ENCODE measurements at regions not wholly inside any gene's neighbourhood (a gene's known extent, or its start where the extent isn't known, plus 50 kb on each side); places are given as distances from the start of the nearest gene placed in this dataset.

- TF ChIP-seq CTCF (IDR thresholded peaks at IDR 0.05; ENCODE audit: low read depth, low read length) = no peak
- Histone ChIP-seq H3K27me3 (ENCODE audit: insufficient read depth, low read depth, severe bottlenecking) (no peaks in the 10 kb centered on the region), H3K9me3 (ENCODE audit: severe bottlenecking) (no peaks in the 10 kb centered on the region), H3K4me3 (ENCODE audit: low read depth, low read length) (no peak overlapping the region), H3K27ac (no peak overlapping the region), H3K36me3 (no peaks in the 10 kb centered on the region)
- no peak for DNase-seq
These were observed 281.8 kb upstream of the TCF4 start for GRCh38 chr18:55869556-55870501.

- H3K36me3 ChIP-seq = no peaks in the 10 kb centered on the region
- H3K27ac ChIP-seq = no peak overlapping the region
- TF ChIP-seq CTCF (IDR thresholded peaks at IDR 0.05; ENCODE audit: low read depth, low read length) = no peak
- no peak for DNase-seq
- H3K9me3 ChIP-seq (ENCODE audit: severe bottlenecking) = no peaks in the 10 kb centered on the region
- H3K4me3 ChIP-seq (ENCODE audit: low read depth, low read length) = no peak overlapping the region
- no peaks in the 10 kb centered on the region for H3K27me3 ChIP-seq (ENCODE audit: insufficient read depth, low read depth, severe bottlenecking)
These were observed 280.9 kb upstream of the TCF4 start for GRCh38 chr18:55868909-55869308.

- Histone ChIP-seq H3K36me3 (no peaks in the 10 kb centered on the region), H3K9me3 (ENCODE audit: severe bottlenecking) (no peaks in the 10 kb centered on the region), H3K27me3 (ENCODE audit: insufficient read depth, low read depth, severe bottlenecking) (no peaks in the 10 kb centered on the region), H3K4me3 (ENCODE audit: low read depth, low read length) (no peak overlapping the region), H3K27ac (no peak overlapping the region)
- no peak for TF ChIP-seq CTCF (IDR thresholded peaks at IDR 0.05; ENCODE audit: low read depth, low read length)
- DNase-seq = no peak
These were observed 278.9 kb upstream of the TCF4 start for GRCh38 chr18:55866886-55867285.

- Histone ChIP-seq H3K4me3 (ENCODE audit: low read depth, low read length) (no peak overlapping the region), H3K36me3 (no peaks in the 10 kb centered on the region), H3K9me3 (ENCODE audit: severe bottlenecking) (no peaks in the 10 kb centered on the region), H3K27me3 (ENCODE audit: insufficient read depth, low read depth, severe bottlenecking) (no peaks in the 10 kb centered on the region), H3K27ac (no peak overlapping the region)
- TF ChIP-seq CTCF (IDR thresholded peaks at IDR 0.05; ENCODE audit: low read depth, low read length) = no peak
- DNase-seq = no peak
These were observed 278.0 kb upstream of the TCF4 start for GRCh38 chr18:55866006-55866405.

- Histone ChIP-seq H3K9me3 (ENCODE audit: severe bottlenecking) (no peaks in the 10 kb centered on the region), H3K4me3 (ENCODE audit: low read depth, low read length) (no peak overlapping the region), H3K27me3 (ENCODE audit: insufficient read depth, low read depth, severe bottlenecking) (no peaks in the 10 kb centered on the region), H3K36me3 (no peaks in the 10 kb centered on the region), H3K27ac (no peak overlapping the region)
- no peak for DNase-seq
- no peak for TF ChIP-seq CTCF (IDR thresholded peaks at IDR 0.05; ENCODE audit: low read depth, low read length)
These were observed 276.3 kb upstream of the TCF4 start for GRCh38 chr18:55864281-55864680.
